ENCODE measurements at regions not wholly inside any gene's neighbourhood (a gene's known extent, or its start where the extent isn't known, plus 50 kb on each side); places are given as distances from the start of the nearest gene placed in this dataset.

GRCh38 chr1:228939001-228939691, 203.9 kb downstream of the RHOU start:
- Mint-ChIP-seq H3K27me3 (ENCODE audit: unreplicated experiment) (peaks cover 7% of the 10 kb centered on the region), H3K36me3 (ENCODE audit: unreplicated experiment) (no peaks in the 10 kb centered on the region), H3K27ac (ENCODE audit: unreplicated experiment) (no peak overlapping the region), H3K4me1 (ENCODE audit: unreplicated experiment) (peaks cover 17% of the 10 kb centered on the region), H3K4me3 (ENCODE audit: unreplicated experiment) (no peak overlapping the region), H3K9me3 (ENCODE audit: unreplicated experiment) (no peaks in the 10 kb centered on the region)
- TF ChIP-seq, protein P1, sequence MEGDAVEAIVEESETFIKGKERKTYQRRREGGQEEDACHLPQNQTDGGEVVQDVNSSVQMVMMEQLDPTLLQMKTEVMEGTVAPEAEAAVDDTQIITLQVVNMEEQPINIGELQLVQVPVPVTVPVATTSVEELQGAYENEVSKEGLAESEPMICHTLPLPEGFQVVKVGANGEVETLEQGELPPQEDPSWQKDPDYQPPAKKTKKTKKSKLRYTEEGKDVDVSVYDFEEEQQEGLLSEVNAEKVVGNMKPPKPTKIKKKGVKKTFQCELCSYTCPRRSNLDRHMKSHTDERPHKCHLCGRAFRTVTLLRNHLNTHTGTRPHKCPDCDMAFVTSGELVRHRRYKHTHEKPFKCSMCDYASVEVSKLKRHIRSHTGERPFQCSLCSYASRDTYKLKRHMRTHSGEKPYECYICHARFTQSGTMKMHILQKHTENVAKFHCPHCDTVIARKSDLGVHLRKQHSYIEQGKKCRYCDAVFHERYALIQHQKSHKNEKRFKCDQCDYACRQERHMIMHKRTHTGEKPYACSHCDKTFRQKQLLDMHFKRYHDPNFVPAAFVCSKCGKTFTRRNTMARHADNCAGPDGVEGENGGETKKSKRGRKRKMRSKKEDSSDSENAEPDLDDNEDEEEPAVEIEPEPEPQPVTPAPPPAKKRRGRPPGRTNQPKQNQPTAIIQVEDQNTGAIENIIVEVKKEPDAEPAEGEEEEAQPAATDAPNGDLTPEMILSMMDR (IDR thresholded peaks at IDR 0.05): no peak
- no peak for DNase-seq (ENCODE audit: extremely low spot score, unreplicated experiment)

DNA sequence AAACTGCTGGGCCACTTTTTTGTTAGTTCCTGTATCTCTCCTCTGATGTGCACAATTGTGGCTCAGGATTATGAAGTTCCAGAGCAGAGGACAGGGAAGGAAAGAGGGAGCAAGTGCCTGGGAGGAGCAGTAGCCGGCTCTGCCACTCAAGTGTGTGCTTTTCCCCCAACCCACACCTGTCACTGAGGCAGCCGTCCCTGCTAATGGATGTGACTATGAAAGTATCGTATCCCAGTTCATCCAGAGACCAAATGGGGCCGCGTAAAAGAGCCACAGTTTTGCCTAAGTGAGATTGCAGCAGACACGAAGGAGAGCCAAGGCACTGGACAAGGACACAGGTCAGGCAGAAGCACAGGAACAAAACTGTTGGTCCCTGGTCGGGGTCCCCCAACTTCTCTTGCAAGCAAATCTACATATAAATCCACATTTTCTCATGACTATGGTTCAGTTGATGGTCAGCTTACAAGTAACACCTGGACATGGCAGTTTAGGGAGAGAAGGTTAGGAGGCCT, 204.7 kb downstream of the RHOU start:
- Mint-ChIP-seq H3K4me1 (ENCODE audit: unreplicated experiment) (peaks cover 20% of the 10 kb centered on the region), H3K4me3 (ENCODE audit: unreplicated experiment) (no peak overlapping the region), H3K9me3 (ENCODE audit: unreplicated experiment) (no peaks in the 10 kb centered on the region), H3K27ac (ENCODE audit: unreplicated experiment) (no peak overlapping the region), H3K27me3 (ENCODE audit: unreplicated experiment) (peaks cover 7% of the 10 kb centered on the region), H3K36me3 (ENCODE audit: unreplicated experiment) (no peaks in the 10 kb centered on the region)
- TF ChIP-seq, protein P1 (IDR thresholded peaks at IDR 0.05): no peak
- DNase-seq (ENCODE audit: extremely low spot score, unreplicated experiment): no peak

DNA sequence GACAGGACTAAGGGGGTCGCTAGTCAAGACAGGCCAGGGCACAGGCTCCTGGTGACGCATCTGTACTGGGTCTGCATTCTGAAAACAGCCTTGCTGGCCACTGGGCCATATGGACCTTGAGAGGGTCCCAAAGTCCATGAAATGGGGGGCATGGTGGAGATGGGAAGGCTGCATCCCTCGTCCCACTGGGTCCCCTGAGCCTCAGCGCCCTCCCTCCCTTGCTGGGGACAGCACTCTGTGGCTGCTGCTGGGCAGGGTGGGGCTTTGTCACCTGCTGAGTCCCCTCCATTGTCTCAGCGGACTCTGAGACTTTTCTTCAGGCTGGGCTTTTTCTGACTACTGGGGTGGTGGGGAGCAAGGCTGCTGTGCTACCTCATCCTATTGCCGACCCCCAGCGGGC, 205.2 kb downstream of the RHOU start:
- H3K36me3 Mint-ChIP-seq (ENCODE audit: unreplicated experiment): no peaks in the 10 kb centered on the region
- no peak overlapping the region for H3K27ac Mint-ChIP-seq (ENCODE audit: unreplicated experiment)
- TF ChIP-seq, protein P1 (IDR thresholded peaks at IDR 0.05): no peak
- H3K27me3 Mint-ChIP-seq (ENCODE audit: unreplicated experiment): peaks cover 7% of the 10 kb centered on the region
- H3K4me3 Mint-ChIP-seq (ENCODE audit: unreplicated experiment): no peak overlapping the region
- no peak for DNase-seq (ENCODE audit: extremely low spot score, unreplicated experiment)
- no peaks in the 10 kb centered on the region for H3K9me3 Mint-ChIP-seq (ENCODE audit: unreplicated experiment)
- H3K4me1 Mint-ChIP-seq (ENCODE audit: unreplicated experiment): peaks cover 20% of the 10 kb centered on the region

GRCh38 chr1:228940926-228941325, 205.6 kb downstream of the RHOU start:
- Mint-ChIP-seq H3K27me3 (ENCODE audit: unreplicated experiment) (peaks cover 7% of the 10 kb centered on the region), H3K4me1 (ENCODE audit: unreplicated experiment) (peaks cover 20% of the 10 kb centered on the region), H3K36me3 (ENCODE audit: unreplicated experiment) (no peaks in the 10 kb centered on the region), H3K9me3 (ENCODE audit: unreplicated experiment) (no peaks in the 10 kb centered on the region), H3K27ac (ENCODE audit: unreplicated experiment) (no peak overlapping the region), H3K4me3 (ENCODE audit: unreplicated experiment) (no peak overlapping the region)
- no peak for DNase-seq (ENCODE audit: extremely low spot score, unreplicated experiment)
- TF ChIP-seq, protein P1 (IDR thresholded peaks at IDR 0.05): no peak

GRCh38 chr1:228941666-228942065, 206.4 kb downstream of the RHOU start:
- TF ChIP-seq, protein P1 (IDR thresholded peaks at IDR 0.05): no peak
- H3K36me3 Mint-ChIP-seq (ENCODE audit: unreplicated experiment): no peaks in the 10 kb centered on the region
- no peak for DNase-seq (ENCODE audit: extremely low spot score, unreplicated experiment)
- H3K27ac Mint-ChIP-seq (ENCODE audit: unreplicated experiment): no peak overlapping the region
- no peak overlapping the region for H3K4me3 Mint-ChIP-seq (ENCODE audit: unreplicated experiment)
- peaks cover 7% of the 10 kb centered on the region for H3K27me3 Mint-ChIP-seq (ENCODE audit: unreplicated experiment)
- peaks cover 19% of the 10 kb centered on the region for H3K4me1 Mint-ChIP-seq (ENCODE audit: unreplicated experiment)
- no peaks in the 10 kb centered on the region for H3K9me3 Mint-ChIP-seq (ENCODE audit: unreplicated experiment)

All from osteocyte (in vitro differentiated cells).